Esophagus squamous epithelium (tissue), 5 donors: ENCODE measurements at regions not wholly inside any gene's neighbourhood (a gene's known extent, or its start where the extent isn't known, plus 50 kb on each side); places are given as distances from the start of the nearest gene placed in this dataset.

Experiments used
- DNase-seq: peaks from one replicate; lab custom pipeline; 2025; lab: John Stamatoyannopoulos, UW
- H3K27ac ChIP-seq, 4 donors: fragments of 200-600 bp; sonication (generic); one replicate each; pipeline ENCODE4 v1.5.1; 2016 to 2019; ENCODE audit warnings: mild to moderate bottlenecking in 1 of 4
- H3K27me3 ChIP-seq, 4 donors: fragments of 200-600 bp; sonication (generic); 1 replicate in 3 of 4; 2 replicates in 1 of 4; pipeline versions ENCODE4 v1.5.1 to v1.6.0; 2017 to 2021; ENCODE audit warnings: antibody characterized with exemption in 1 of 4
- H3K36me3 ChIP-seq, 3 donors: fragments of 200-600 bp; sonication (generic); one replicate each; pipeline ENCODE4 v1.5.1; 2016 to 2019
- H3K4me1 ChIP-seq, 3 donors: fragments of 200-600 bp; sonication (generic); one replicate each; pipeline ENCODE4 v1.5.1; 2017 to 2019
- H3K4me3 ChIP-seq, 4 donors: fragments of 200-600 bp; sonication (generic); 1 replicate in 3 of 4; 2 replicates in 1 of 4; pipeline ENCODE4 v1.5.1; 2016 to 2019; ENCODE audit warnings: mild to moderate bottlenecking in 2 of 4, moderate library complexity in 1 of 4
- H3K9me3 ChIP-seq, 3 donors: fragments of 200-600 bp; sonication (generic); one replicate each; pipeline ENCODE4 v1.5.1; 2016 to 2019
- CTCF ChIP-seq, 6 experiments: fragments of 450-650 bp in 4 of 6; fragments of 200-600 bp in 2 of 6; sonication (generic) in 2 of 6; IDR thresholded peaks; one replicate each; pipeline ENCODE4 v1.5.1; 2016 to 2019; ENCODE audit warnings: antibody characterized with exemption in 6 of 6, mild to moderate bottlenecking in 4 of 6, moderate library complexity in 4 of 6
- POLR2A ChIP-seq, 4 donors: fragments of 450-650 bp; IDR thresholded peaks; one replicate each; pipeline ENCODE4 v1.6.1; 2017; ENCODE audit warnings: antibody characterized with exemption in 4 of 4, mild to moderate bottlenecking in 4 of 4, moderate library complexity in 3 of 4
- WGBS, 2 donors: methylation state at CpG; one replicate each; pipeline ENCODE4 v1.1.5; 2018; 5-methylcytosine and 5-hydroxymethylcytosine counted together
- intact Hi-C: fragments of 100-400 bp; cut with DNase I; formaldehyde crosslinking; loops from one replicate; pipeline ENCODE4 v1.15.0; 2022
- donor health status: DM: yes; HTN: yes; CAD: no.

GRCh38 chr12:124407074-124407473 is 112.2 kb downstream of the RFLNA start:
- peaks cover 18 to 62% (median 36%) of the 10 kb centered on the region in 3 donors for H3K4me1 ChIP-seq
- H3K27me3 ChIP-seq: no peaks in the 10 kb centered on the region
- H3K36me3 ChIP-seq: peaks cover 0 to 94% (median 14%) of the 10 kb centered on the region in 3 donors
- no peaks in the 10 kb centered on the region for H3K9me3 ChIP-seq
- 90 to 95% methylated on average over 7 of the region's 8 CpGs for WGBS, 2 donors
- no peak overlapping the region for H3K27ac ChIP-seq
- DNase-seq: no peak
- H3K4me3 ChIP-seq: no peak overlapping the region
- intact Hi-C loops: no loop called here
- TF ChIP-seq POLR2A (IDR thresholded peaks at IDR 0.05) (no peak), CTCF (IDR thresholded peaks at IDR 0.05) (no peak)

GRCh38 chr12:124406043-124406442 is 111.2 kb downstream of the RFLNA start:
- intact Hi-C loops: no loop called here
- peaks cover 0 to 97% (median 14%) of the 10 kb centered on the region in 3 donors for H3K36me3 ChIP-seq

GRCh38 chr12:124405592-124405991 is 110.7 kb downstream of the RFLNA start:
- Histone ChIP-seq H3K36me3 (peaks cover 0 to 97% (median 16%) of the 10 kb centered on the region in 3 donors), H3K4me3 (no peak overlapping the region), H3K9me3 (no peaks in the 10 kb centered on the region), H3K27ac (no peak overlapping the region), H3K4me1 (peaks cover 6 to 47% (median 24%) of the 10 kb centered on the region in 3 donors), H3K27me3 (no peaks in the 10 kb centered on the region)
- WGBS, 2 donors: 87 to 100% methylated on average over 2 to 14 of the region's 15 CpGs
- no peak for DNase-seq
- no peak for TF ChIP-seq POLR2A (IDR thresholded peaks at IDR 0.05)
- no peak for TF ChIP-seq CTCF (IDR thresholded peaks at IDR 0.05)
- intact Hi-C loops: no loop called here

More at GRCh38 chr12:124406043-124406442, 111.2 kb downstream of the RFLNA start:
- peaks cover 9 to 51% (median 25%) of the 10 kb centered on the region in 3 donors for H3K4me1 ChIP-seq
- no peaks in the 10 kb centered on the region for H3K9me3 ChIP-seq
- H3K27me3 ChIP-seq: no peaks in the 10 kb centered on the region
- 55 to 88% methylated on average over 2 to 7 of the region's 10 CpGs for WGBS, 2 donors
- no peak for DNase-seq
- H3K27ac ChIP-seq: no peak overlapping the region
- no peak for TF ChIP-seq CTCF (IDR thresholded peaks at IDR 0.05)
- no peak for TF ChIP-seq POLR2A (IDR thresholded peaks at IDR 0.05)
- no peak overlapping the region for H3K4me3 ChIP-seq

GRCh38 chr12:124405151-124405550 is 110.3 kb downstream of the RFLNA start:
- 83 to 88% methylated on average over 7 to 8 of the region's 10 CpGs for WGBS, 2 donors
- intact Hi-C loops: no loop called here

More at GRCh38 chr12:124405151-124405550, 110.3 kb downstream of the RFLNA start:
- Histone ChIP-seq H3K27ac (no peak overlapping the region), H3K36me3 (peaks cover 0 to 97% (median 20%) of the 10 kb centered on the region in 3 donors), H3K4me3 (no peak overlapping the region), H3K27me3 (no peaks in the 10 kb centered on the region), H3K4me1 (peaks cover 1 to 43% (median 24%) of the 10 kb centered on the region in 3 donors), H3K9me3 (no peaks in the 10 kb centered on the region)
- no peak for DNase-seq
- TF ChIP-seq POLR2A (IDR thresholded peaks at IDR 0.05) (no peak), CTCF (IDR thresholded peaks at IDR 0.05) (no peak)
